H1 (cell line): ENCODE measurements at regions not wholly inside any gene's neighbourhood (a gene's known extent, or its start where the extent isn't known, plus 50 kb on each side); places are given as distances from the start of the nearest gene placed in this dataset.

Experiments used
- CTCF ChIA-PET: fragments of 300-600 bp; sonication (Branson Sonifier 250); formaldehyde crosslinking; loops from one replicate; lab custom pipeline; 2021; ENCODE audit not compliant: partially characterized antibody; lab: Charles Lee
- POLR2A ChIA-PET: fragments of 300-600 bp; sonication (Branson Sonifier 250); formaldehyde crosslinking; loops from one replicate; lab custom pipeline; 2021; ENCODE audit warnings: inconsistent platforms; ENCODE audit not compliant: partially characterized antibody; lab: Charles Lee
- DNase-seq, 2 experiments: peaks; one replicate each; pipeline versions ENCODE4 v3.0.0 to v3.0.0-alpha.2; 2010 to 2022; ENCODE audit warnings: low spot score in 2 of 2, low read depth in 1 of 2, mixed read lengths in 1 of 2
- FAIRE-seq: peaks from 2 replicates; lab custom pipeline; 2011; peaks lifted over from hg19 to GRCh38; lab: Jason Lieb, UNC
- H2AFZ ChIP-seq: 2 replicates; pipeline ENCODE4 v1.8.1; 2012; ENCODE audit warnings: low read length, inconsistent platforms
- H2AK5ac ChIP-seq: 2 replicates; pipeline ENCODE4 v1.6.1; 2013; ENCODE audit warnings: low read depth, low read length
- H2BK120ac ChIP-seq: replicated peaks from 2 replicates; pipeline ENCODE3; 2013; ENCODE audit warnings: low read depth, low read length, inconsistent platforms
- H2BK12ac ChIP-seq: 2 replicates; pipeline ENCODE4 v1.6.1; 2013; ENCODE audit warnings: low read depth, low read length
- H2BK15ac ChIP-seq: 2 replicates; pipeline ENCODE4 v1.6.1; 2013; ENCODE audit warnings: low read length
- H2BK20ac ChIP-seq: 2 replicates; pipeline ENCODE4 v1.6.1; 2013; ENCODE audit warnings: low read length
- H2BK5ac ChIP-seq: 2 replicates; pipeline ENCODE4 v1.6.1; 2013; ENCODE audit warnings: low read depth, low read length
- H3K14ac ChIP-seq: 2 replicates; pipeline ENCODE4 v1.6.1; 2013; ENCODE audit warnings: inconsistent platforms; ENCODE audit not compliant: insufficient read length
- H3K18ac ChIP-seq: 2 replicates; pipeline ENCODE4 v1.6.1; 2013; ENCODE audit warnings: low read length; ENCODE audit errors: extremely low read depth
- H3K23ac ChIP-seq: 2 replicates; pipeline ENCODE4 v1.6.1; 2013; ENCODE audit warnings: inconsistent platforms; ENCODE audit not compliant: insufficient read length
- H3K23me2 ChIP-seq: 2 replicates; pipeline ENCODE4 v1.6.1; 2013; ENCODE audit warnings: low read depth, low read length
- H3K27ac ChIP-seq: 2 replicates; pipeline ENCODE4 v1.6.1; 2011; ENCODE audit warnings: low read depth, low read length, inconsistent platforms
- H3K27me3 ChIP-seq, 4 experiments: replicated peaks in 1 of 4; 1 replicate in 1 of 4; 2 replicates in 3 of 4; pipeline versions ENCODE4 v1.6.1 to v1.8.1; 2011 to 2013; ENCODE audit warnings: low read length in 3 of 4, mild to moderate bottlenecking in 3 of 4, inconsistent platforms in 2 of 4, mixed read lengths in 2 of 4, moderate library complexity in 1 of 4; ENCODE audit not compliant: control insufficient read depth in 3 of 4, insufficient read depth in 3 of 4; ENCODE audit errors: extremely low read depth in 1 of 4
- H3K36me3 ChIP-seq, 4 experiments: 2 replicates each; pipeline versions ENCODE4 v1.6.1 to v1.8.1; 2011 to 2013; ENCODE audit warnings: mild to moderate bottlenecking in 4 of 4, low read length in 3 of 4, moderate library complexity in 2 of 4, control low read depth in 1 of 4, inconsistent platforms in 1 of 4; ENCODE audit not compliant: insufficient read depth in 4 of 4, control insufficient read depth in 2 of 4
- H3K4ac ChIP-seq: replicated peaks from 2 replicates; pipeline ENCODE3; 2013; ENCODE audit warnings: low read length, low read depth, mixed read lengths, inconsistent platforms; ENCODE audit not compliant: insufficient read length
- H3K4me1 ChIP-seq, 4 experiments: replicated peaks in 1 of 4; 1 replicate in 1 of 4; 2 replicates in 3 of 4; pipeline versions ENCODE4 v1.6.1 to v1.8.1; 2011 to 2013; ENCODE audit warnings: low read length in 3 of 4, inconsistent platforms in 2 of 4, mixed read lengths in 1 of 4; ENCODE audit not compliant: insufficient read depth in 4 of 4, control insufficient read depth in 3 of 4
- H3K4me2 ChIP-seq, 2 experiments: 2 replicates each; pipeline versions ENCODE4 v1.6.1 to v1.8.1; 2011 to 2013; ENCODE audit warnings: low read depth in 2 of 2, low read length in 2 of 2, control low read depth in 1 of 2, inconsistent platforms in 1 of 2, mild to moderate bottlenecking in 1 of 2; ENCODE audit not compliant: insufficient read depth in 1 of 2
- H3K4me3 ChIP-seq, 4 experiments: fragments of 200-600, 300-600 bp in 1 of 4; sonication (generic), shearing (Covaris generic), sonication (Bioruptor Twin) in 1 of 4; 2 replicates each; pipeline versions ENCODE4 v1.5.1 to v1.8.1; 2011 to 2016; ENCODE audit warnings: low read length in 4 of 4, low read depth in 3 of 4, control low read depth in 2 of 4, inconsistent platforms in 2 of 4, mild to moderate bottlenecking in 2 of 4, mixed read lengths in 1 of 4, moderate library complexity in 1 of 4; ENCODE audit not compliant: insufficient read depth in 2 of 4; ENCODE audit errors: extremely low read depth in 1 of 4
- H3K56ac ChIP-seq: replicated peaks from 2 replicates; pipeline ENCODE3; 2013; ENCODE audit warnings: low read depth, mild to moderate bottlenecking, mixed read lengths, low read length, inconsistent platforms; ENCODE audit not compliant: insufficient read length
- H3K79me1 ChIP-seq: 2 replicates; pipeline ENCODE4 v1.6.1; 2013; ENCODE audit warnings: low read depth, low read length, control low read depth
- H3K79me2 ChIP-seq, 2 experiments: 2 replicates each; pipeline versions ENCODE4 v1.6.1 to v1.8.1; 2012 to 2013; ENCODE audit warnings: low read length in 2 of 2, mild to moderate bottlenecking in 2 of 2, inconsistent platforms in 1 of 2; ENCODE audit not compliant: insufficient read depth in 2 of 2, control insufficient read depth in 1 of 2
- H3K9ac ChIP-seq, 4 experiments: replicated peaks in 1 of 4; 1 replicate in 1 of 4; 2 replicates in 3 of 4; pipeline versions ENCODE4 v1.6.1 to v1.8.1; 2011 to 2013; ENCODE audit warnings: low read depth in 3 of 4, low read length in 3 of 4, control low read depth in 2 of 4, mild to moderate bottlenecking in 2 of 4, moderate library complexity in 2 of 4, inconsistent platforms in 1 of 4; ENCODE audit errors: extremely low read depth in 1 of 4
- H3K9me3 ChIP-seq, 2 experiments: 2 replicates each; pipeline versions ENCODE4 v1.6.1 to v1.8.1; 2012 to 2013; ENCODE audit warnings: mild to moderate bottlenecking in 2 of 2, moderate library complexity in 2 of 2, control low read depth in 1 of 2, inconsistent platforms in 1 of 2, low read depth in 1 of 2, low read length in 1 of 2, mixed read lengths in 1 of 2; ENCODE audit not compliant: insufficient read depth in 2 of 2
- H4K20me1 ChIP-seq, 2 experiments: replicated peaks in 1 of 2; 2 replicates each; pipeline versions ENCODE3 to v1.8.1; 2011 to 2013; ENCODE audit warnings: inconsistent platforms in 2 of 2, low read length in 2 of 2, mild to moderate bottlenecking in 1 of 2; ENCODE audit not compliant: insufficient read depth in 2 of 2, control insufficient read depth in 1 of 2
- H4K5ac ChIP-seq: 2 replicates; pipeline ENCODE4 v1.6.1; 2013; ENCODE audit warnings: low read length, low read depth, mixed read lengths, inconsistent platforms; ENCODE audit not compliant: insufficient read length
- H4K8ac ChIP-seq: 2 replicates; pipeline ENCODE4 v1.8.0; 2013; ENCODE audit warnings: mild to moderate bottlenecking, moderate library complexity, low read length, inconsistent platforms; ENCODE audit not compliant: insufficient read depth; ENCODE audit errors: extremely low read depth
- H4K91ac ChIP-seq: replicated peaks from 2 replicates; pipeline ENCODE3; 2013; ENCODE audit warnings: low read length, mixed read lengths, inconsistent platforms; ENCODE audit not compliant: insufficient read length
- ATF2 ChIP-seq: IDR thresholded peaks from 2 replicates; pipeline ENCODE4 v1.6.1; 2012; ENCODE audit warnings: low read length, inconsistent platforms
- CBX5 ChIP-seq: fragments of 300-800, 300-1000 bp; sonication (generic); IDR thresholded peaks from 2 replicates; pipeline ENCODE4 v1.7.1; 2016; ENCODE audit warnings: antibody characterized with exemption, low read length, low read depth
- CTCF ChIP-seq, 3 experiments: IDR thresholded peaks; 1 replicate in 2 of 3; 2 replicates in 1 of 3; pipeline versions ENCODE4 v1.5.1 to v1.6.1; 2011; ENCODE audit warnings: low read length in 3 of 3, mild to moderate bottlenecking in 3 of 3, inconsistent platforms in 2 of 3, low read depth in 1 of 3, moderate library complexity in 1 of 3; ENCODE audit not compliant: insufficient read depth in 1 of 3; ENCODE audit errors: control extremely low read depth in 1 of 3
- EGR1 ChIP-seq: IDR thresholded peaks from 2 replicates; pipeline ENCODE4 v1.6.1; 2011; ENCODE audit warnings: low read depth, low read length, borderline replicate concordance
- EP300 ChIP-seq, 2 experiments: IDR thresholded peaks; 1 replicate in 1 of 2; 2 replicates in 1 of 2; pipeline ENCODE4 v1.6.1; 2011 to 2012; ENCODE audit warnings: low read depth in 2 of 2, low read length in 2 of 2, mild to moderate bottlenecking in 2 of 2, borderline replicate concordance in 1 of 2, inconsistent platforms in 1 of 2, moderate library complexity in 1 of 2
- FOSL1 ChIP-seq: IDR thresholded peaks from 2 replicates; pipeline ENCODE4 v1.6.1; 2011; ENCODE audit warnings: mild to moderate bottlenecking, low read depth, low read length, moderate library complexity; ENCODE audit not compliant: insufficient read depth
- KDM4A ChIP-seq: IDR thresholded peaks from one replicate; pipeline ENCODE4 v1.7.1; 2012; ENCODE audit warnings: low read depth, mild to moderate bottlenecking, moderate library complexity, low read length, inconsistent platforms; ENCODE audit not compliant: severe bottlenecking
- SIRT6 ChIP-seq: IDR thresholded peaks from one replicate; pipeline ENCODE4 v1.7.1; 2012; ENCODE audit warnings: low read length, inconsistent platforms
- SUZ12 ChIP-seq: fragments of 200-600 bp; sonication (generic); IDR thresholded peaks from 2 replicates; pipeline ENCODE4 v1.6.1; 2012; ENCODE audit warnings: mild to moderate bottlenecking, inconsistent platforms, low read length, moderate library complexity, mixed read lengths
- WGBS, 2 experiments: shearing (Covaris generic) in 1 of 2; methylation state at CpG; one replicate each; pipeline versions ENCODE4 v1.1.6 to v1.1.7; 2013 to 2015; ENCODE audit warnings: low lambda C conversion rate in 2 of 2, mixed read lengths in 2 of 2, inconsistent platforms in 1 of 2, low coverage in 1 of 2, missing lambda C conversion rate in 1 of 2; ENCODE audit not compliant: insufficient replicate concordance in 2 of 2, insufficient coverage in 1 of 2, insufficient read length in 1 of 2; ENCODE audit errors: extremely low coverage in 1 of 2, missing lambda C conversion rate in 1 of 2; 5-methylcytosine and 5-hydroxymethylcytosine counted together
- TF ChIP-seq, protein P1 (sequence below): IDR thresholded peaks from 2 replicates; pipeline ENCODE4 v1.6.1; 2012; ENCODE audit warnings: inconsistent platforms

DNA sequence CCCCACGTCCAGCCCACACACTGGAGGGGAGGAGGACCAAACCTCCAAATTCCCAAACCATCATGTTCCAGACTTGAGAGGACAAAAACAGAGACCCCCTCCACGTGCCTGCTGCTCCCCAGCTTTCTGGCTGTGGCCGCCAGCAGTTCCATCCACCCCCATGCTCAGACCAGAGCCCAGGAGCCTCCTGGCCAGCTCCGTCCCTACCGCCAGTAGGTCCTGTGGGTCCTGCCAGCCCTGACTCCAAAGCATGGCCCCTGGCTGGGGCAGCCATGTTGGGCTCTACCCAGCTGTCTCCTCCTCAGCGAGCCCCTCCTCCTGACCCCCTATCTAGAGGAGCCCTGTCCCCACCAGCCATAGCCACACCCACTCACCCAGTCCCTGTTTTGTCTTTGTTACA lies 227.3 kb upstream of the RTL1 start:
- no peaks in the 10 kb centered on the region for H3K9me3 ChIP-seq
- H3K18ac ChIP-seq: no peak overlapping the region
- no peaks in the 10 kb centered on the region for H3K79me2 ChIP-seq
- no peak overlapping the region for H3K9ac ChIP-seq
- CTCF ChIA-PET: interaction anchor here (1.0 kb wide), 1 partner anchor 11 kb away, joined by 4 read pairs; no protein-coding TSS in a partner anchor
- no peaks in the 10 kb centered on the region for H3K27me3 ChIP-seq
- DNase-seq (peak in 1 of 2 experiments; percentile 40), FAIRE-seq (no peak)
- H4K20me1 ChIP-seq: no peaks in the 10 kb centered on the region
- H2BK5ac ChIP-seq: no peak overlapping the region
- H3K23me2 ChIP-seq: no peaks in the 10 kb centered on the region
- H3K23ac ChIP-seq: no peak overlapping the region
- no peak overlapping the region for H2BK20ac ChIP-seq
- WGBS, 2 experiments: 86% methylated on average over 4 of the region's 6 CpGs; no CpG with 5 or more reads in 1 of the 2 experiments
- H3K56ac ChIP-seq: no peak overlapping the region
- H2AK5ac ChIP-seq: no peak overlapping the region
- H2BK120ac ChIP-seq: no peak overlapping the region
- H3K4me1 ChIP-seq: no peaks in the 10 kb centered on the region; a peak in 1 of 7 replicates
- H3K14ac ChIP-seq: no peak overlapping the region
- no peak overlapping the region for H2BK15ac ChIP-seq
- POLR2A ChIA-PET: no interaction called here
- H4K5ac ChIP-seq: no peak overlapping the region
- no peak overlapping the region for H3K27ac ChIP-seq
- H3K4me2 ChIP-seq: no peak overlapping the region
- no peak overlapping the region for H2BK12ac ChIP-seq
- no peaks in the 10 kb centered on the region for H3K36me3 ChIP-seq
- no peak overlapping the region for H4K91ac ChIP-seq
- no peak overlapping the region for H3K4me3 ChIP-seq
- H4K8ac ChIP-seq: no peak overlapping the region
- no peak overlapping the region; the same call in 1 of the 2 replicates for H2AFZ ChIP-seq
- H3K79me1 ChIP-seq: no peaks in the 10 kb centered on the region
- H3K4ac ChIP-seq: no peak overlapping the region
- TF ChIP-seq FOSL1 (no peak), KDM4A (no peak), EGR1 (no peak), CBX5 (no peak), ATF2 (no peak), EP300 (IDR thresholded peaks at IDR 0.05; ENCODE audit: borderline replicate concordance in 1 of 2, low read depth in 2 of 2, low read length in 2 of 2) (no peak), SUZ12 (no peak), CTCF (IDR thresholded peaks at IDR 0.05; ENCODE audit: control extremely low read depth in 1 of 3, insufficient read depth in 1 of 3, low read depth in 1 of 3, low read length in 3 of 3) (no peak), SIRT6 (no peak)
- TF ChIP-seq, protein P1, sequence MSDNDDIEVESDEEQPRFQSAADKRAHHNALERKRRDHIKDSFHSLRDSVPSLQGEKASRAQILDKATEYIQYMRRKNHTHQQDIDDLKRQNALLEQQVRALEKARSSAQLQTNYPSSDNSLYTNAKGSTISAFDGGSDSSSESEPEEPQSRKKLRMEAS: no peak
